Putamen (tissue), 1 donor: ENCODE measurements at regions not wholly inside any gene's neighbourhood (a gene's known extent, or its start where the extent isn't known, plus 50 kb on each side); places are given as distances from the start of the nearest gene placed in this dataset.
"Not testable (repeated sequence)": the region's sequence is repeated elsewhere in the genome, so short reads cannot be mapped to it uniquely, and the experiment has no call there.

Source experiments
- DNase-seq: peaks from one replicate; pipeline ENCODE4 v3.0.0-alpha.2; 2016; ENCODE audit warnings: low spot score

GRCh38 chr7:155377071-155377837, 79.6 kb downstream of the INSIG1 start:
- no peak for DNase-seq

GRCh38 chr7:155377838-155378579, 79.9 kb upstream of the EN2 start:
- no peak for DNase-seq

- DNase-seq: no peak
Measured at GRCh38 chr7:155378580-155378934, 79.4 kb upstream of the EN2 start.

- DNase-seq: no peak
Measured at GRCh38 chr7:155378959-155379871, 78.7 kb upstream of the EN2 start.

- peak; percentile 48 for DNase-seq
Measured at GRCh38 chr7:155380221-155380861, 77.6 kb upstream of the EN2 start.

- DNase-seq: no peak
Measured at GRCh38 chr7:155380976-155381851, 76.7 kb upstream of the EN2 start.

- no peak for DNase-seq
Measured at GRCh38 chr7:155381852-155382801, 75.8 kb upstream of the EN2 start.

- DNase-seq: no peak
Measured at GRCh38 chr7:155382802-155383171, 75.1 kb upstream of the EN2 start.

GRCh38 chr7:155383756-155384491, 74.0 kb upstream of the EN2 start:
- DNase-seq: no peak

- no peak for DNase-seq
Measured at GRCh38 chr7:155384751-155385150, 73.2 kb upstream of the EN2 start.

- DNase-seq: not testable (repeated sequence)
Measured at GRCh38 chr7:155385182-155385581, 72.7 kb upstream of the EN2 start.

- no peak for DNase-seq
Measured at GRCh38 chr7:155386608-155387007, 71.3 kb upstream of the EN2 start.

GRCh38 chr7:155387066-155387620, 70.8 kb upstream of the EN2 start:
- no peak for DNase-seq

GRCh38 chr7:155388561-155388960, 69.4 kb upstream of the EN2 start:
- DNase-seq: no peak

- no peak for DNase-seq
Measured at GRCh38 chr7:155391414-155391813, 66.5 kb upstream of the EN2 start.

GRCh38 chr7:155392726-155393570, 65.0 kb upstream of the EN2 start:
- no peak for DNase-seq

- no peak for DNase-seq
Measured at GRCh38 chr7:155394413-155394812, 63.5 kb upstream of the EN2 start.
